ENCODE measurements at regions not wholly inside any gene's neighbourhood (a gene's known extent, or its start where the extent isn't known, plus 50 kb on each side); places are given as distances from the start of the nearest gene placed in this dataset.

GRCh38 chr10:33661580-33662336 lies 327.3 kb upstream of the NRP1 start:
- DNase-seq (ENCODE audit: low read depth): peak; percentile 98
- TF ChIP-seq CTCF (IDR thresholded peaks at IDR 0.05; ENCODE audit: insufficient read depth, low read length): peak; percentile 5
- H3K4me3 ChIP-seq (ENCODE audit: low read depth, low read length): no peak overlapping the region

GRCh38 chr10:33660329-33660728 lies 325.9 kb upstream of the NRP1 start:
- no peak for TF ChIP-seq CTCF (IDR thresholded peaks at IDR 0.05; ENCODE audit: insufficient read depth, low read length)
- no peak for DNase-seq (ENCODE audit: low read depth)

GRCh38 chr10:33657913-33658312 lies 323.4 kb upstream of the NRP1 start:
- DNase-seq (ENCODE audit: low read depth): no peak
- H3K4me3 ChIP-seq (ENCODE audit: low read depth, low read length): no peak overlapping the region
- TF ChIP-seq CTCF (IDR thresholded peaks at IDR 0.05; ENCODE audit: insufficient read depth, low read length): no peak

More at GRCh38 chr10:33660329-33660728, 325.9 kb upstream of the NRP1 start:
- H3K4me3 ChIP-seq (ENCODE audit: low read depth, low read length): no peak overlapping the region

- peak; percentile 75 for DNase-seq (ENCODE audit: low read depth)
- no peak overlapping the region for H3K4me3 ChIP-seq (ENCODE audit: low read depth, low read length)
- TF ChIP-seq CTCF (IDR thresholded peaks at IDR 0.05; ENCODE audit: insufficient read depth, low read length): no peak
These were observed 322.9 kb upstream of the NRP1 start for GRCh38 chr10:33657154-33657908.

- TF ChIP-seq CTCF (IDR thresholded peaks at IDR 0.05; ENCODE audit: insufficient read depth, low read length): no peak
- DNase-seq (ENCODE audit: low read depth): peak; percentile 61
- H3K4me3 ChIP-seq (ENCODE audit: low read depth, low read length): no peak overlapping the region
These were observed 321.5 kb upstream of the NRP1 start for GRCh38 chr10:33655921-33656320.

- DNase-seq (ENCODE audit: low read depth): no peak
- no peak overlapping the region for H3K4me3 ChIP-seq (ENCODE audit: low read depth, low read length)
- no peak for TF ChIP-seq CTCF (IDR thresholded peaks at IDR 0.05; ENCODE audit: insufficient read depth, low read length)
These were observed 320.8 kb upstream of the NRP1 start for GRCh38 chr10:33655165-33655815.
